SK-N-SH treated with all-trans-retinoic acid at 6 μM for 48 hours (cell line): ENCODE measurements at regions not wholly inside any gene's neighbourhood (a gene's known extent, or its start where the extent isn't known, plus 50 kb on each side); places are given as distances from the start of the nearest gene placed in this dataset.

ENCODE experiments used
- ARNTL ChIP-seq: fragments of 450-650 bp; formaldehyde crosslinking; IDR thresholded peaks from 2 replicates; pipeline ENCODE4 v1.5.0; 2020; ENCODE audit warnings: low read depth, mild to moderate bottlenecking, moderate library complexity, borderline replicate concordance
- ZNF565 ChIP-seq: fragments of 450-650 bp; formaldehyde crosslinking; conservative IDR thresholded peaks from 2 replicates; pipeline ENCODE4 v1.5.0; 2020; ENCODE audit warnings: low read depth, mild to moderate bottlenecking, moderate library complexity
- TF ChIP-seq, protein P1 (sequence below): fragments of 250-450 bp; sonication (Bioruptor Pico); IDR thresholded peaks from 2 replicates; pipeline ENCODE4 v1.5.0; 2020; ENCODE audit warnings: mild to moderate bottlenecking, moderate library complexity

DNA sequence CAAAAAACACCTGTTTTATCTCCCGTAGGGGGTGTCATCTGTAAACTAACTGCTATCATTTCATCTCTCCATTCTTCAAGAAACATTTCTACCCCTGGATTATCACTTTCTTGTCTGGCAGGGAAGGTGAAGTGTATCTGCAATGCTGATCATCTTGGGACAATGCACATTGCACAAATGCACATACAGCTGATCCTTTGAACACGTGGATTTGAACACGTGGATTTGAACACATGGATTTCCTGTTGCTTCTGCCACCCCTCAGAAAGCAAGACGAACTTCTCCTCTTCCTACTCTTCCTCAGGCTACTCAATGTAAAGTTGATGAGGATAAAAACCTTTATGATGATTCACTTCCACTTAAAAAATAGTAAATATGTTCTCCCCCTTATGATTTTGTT lies 147.4 kb upstream of the PRLR start:
- TF ChIP-seq ARNTL (CRISPR knock-in tag), result no peak
- TF ChIP-seq, protein P1, sequence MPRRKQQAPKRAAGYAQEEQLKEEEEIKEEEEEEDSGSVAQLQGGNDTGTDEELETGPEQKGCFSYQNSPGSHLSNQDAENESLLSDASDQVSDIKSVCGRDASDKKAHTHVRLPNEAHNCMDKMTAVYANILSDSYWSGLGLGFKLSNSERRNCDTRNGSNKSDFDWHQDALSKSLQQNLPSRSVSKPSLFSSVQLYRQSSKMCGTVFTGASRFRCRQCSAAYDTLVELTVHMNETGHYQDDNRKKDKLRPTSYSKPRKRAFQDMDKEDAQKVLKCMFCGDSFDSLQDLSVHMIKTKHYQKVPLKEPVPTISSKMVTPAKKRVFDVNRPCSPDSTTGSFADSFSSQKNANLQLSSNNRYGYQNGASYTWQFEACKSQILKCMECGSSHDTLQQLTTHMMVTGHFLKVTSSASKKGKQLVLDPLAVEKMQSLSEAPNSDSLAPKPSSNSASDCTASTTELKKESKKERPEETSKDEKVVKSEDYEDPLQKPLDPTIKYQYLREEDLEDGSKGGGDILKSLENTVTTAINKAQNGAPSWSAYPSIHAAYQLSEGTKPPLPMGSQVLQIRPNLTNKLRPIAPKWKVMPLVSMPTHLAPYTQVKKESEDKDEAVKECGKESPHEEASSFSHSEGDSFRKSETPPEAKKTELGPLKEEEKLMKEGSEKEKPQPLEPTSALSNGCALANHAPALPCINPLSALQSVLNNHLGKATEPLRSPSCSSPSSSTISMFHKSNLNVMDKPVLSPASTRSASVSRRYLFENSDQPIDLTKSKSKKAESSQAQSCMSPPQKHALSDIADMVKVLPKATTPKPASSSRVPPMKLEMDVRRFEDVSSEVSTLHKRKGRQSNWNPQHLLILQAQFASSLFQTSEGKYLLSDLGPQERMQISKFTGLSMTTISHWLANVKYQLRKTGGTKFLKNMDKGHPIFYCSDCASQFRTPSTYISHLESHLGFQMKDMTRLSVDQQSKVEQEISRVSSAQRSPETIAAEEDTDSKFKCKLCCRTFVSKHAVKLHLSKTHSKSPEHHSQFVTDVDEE (CRISPR knock-in tag), result no peak
- TF ChIP-seq ZNF565 (CRISPR knock-in tag), result no peak
